ENCODE measurements at regions not wholly inside any gene's neighbourhood (a gene's known extent, or its start where the extent isn't known, plus 50 kb on each side); places are given as distances from the start of the nearest gene placed in this dataset.
"Not testable (repeated sequence)": the region's sequence is repeated elsewhere in the genome, so short reads cannot be mapped to it uniquely, and the experiment has no call there.

GRCh38 chr2:171266102-171266501 lies 105.4 kb upstream of the TLK1 start:
- no peak for DNase-seq (ENCODE audit: low read depth, low spot score)

DNA sequence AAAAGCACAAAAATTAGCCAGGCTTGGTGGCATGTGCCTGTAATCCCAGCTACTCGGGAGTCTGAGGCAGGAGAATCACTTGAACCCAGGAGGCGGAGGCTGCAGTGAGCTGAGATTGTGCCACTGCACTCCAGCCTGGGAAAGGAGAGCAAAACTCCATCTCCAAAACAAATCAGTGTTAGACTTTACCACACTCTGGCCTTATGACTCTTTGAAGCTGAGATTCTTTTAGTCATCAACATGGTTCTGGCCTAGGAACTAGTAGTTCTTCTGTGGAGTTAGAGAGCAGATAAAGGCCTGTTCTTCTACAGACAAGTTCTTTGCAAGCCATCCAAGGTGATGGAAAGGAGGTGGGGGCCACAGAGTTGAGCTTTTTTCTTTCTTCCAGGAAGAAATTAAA lies 100.8 kb upstream of the TLK1 start:
- DNase-seq (ENCODE audit: low read depth, low spot score) = not testable (repeated sequence)

- DNase-seq (ENCODE audit: low read depth, low spot score) = no peak
Measured at GRCh38 chr2:171260471-171261424, 100.1 kb upstream of the TLK1 start.

DNA sequence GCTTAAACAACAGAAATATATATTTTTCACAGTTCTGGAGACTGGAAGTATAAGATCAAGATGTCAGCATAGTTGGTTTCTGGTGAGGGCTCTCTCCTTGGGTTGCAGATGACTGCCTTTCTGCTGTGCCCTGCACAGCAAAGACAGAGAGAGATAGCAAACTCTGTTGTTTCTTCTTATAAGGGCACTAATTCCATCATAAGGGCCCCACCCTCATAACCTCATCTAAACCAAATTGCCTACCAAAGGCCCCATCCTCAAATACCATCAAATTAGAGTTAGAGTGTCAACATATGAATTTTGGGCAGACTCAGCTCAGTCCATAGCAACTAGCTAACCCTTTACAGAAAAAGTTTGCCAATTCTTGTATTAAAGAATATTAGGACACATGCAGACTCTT lies 94.0 kb upstream of the TLK1 start:
- no peak for DNase-seq (ENCODE audit: low read depth, low spot score)

DNA sequence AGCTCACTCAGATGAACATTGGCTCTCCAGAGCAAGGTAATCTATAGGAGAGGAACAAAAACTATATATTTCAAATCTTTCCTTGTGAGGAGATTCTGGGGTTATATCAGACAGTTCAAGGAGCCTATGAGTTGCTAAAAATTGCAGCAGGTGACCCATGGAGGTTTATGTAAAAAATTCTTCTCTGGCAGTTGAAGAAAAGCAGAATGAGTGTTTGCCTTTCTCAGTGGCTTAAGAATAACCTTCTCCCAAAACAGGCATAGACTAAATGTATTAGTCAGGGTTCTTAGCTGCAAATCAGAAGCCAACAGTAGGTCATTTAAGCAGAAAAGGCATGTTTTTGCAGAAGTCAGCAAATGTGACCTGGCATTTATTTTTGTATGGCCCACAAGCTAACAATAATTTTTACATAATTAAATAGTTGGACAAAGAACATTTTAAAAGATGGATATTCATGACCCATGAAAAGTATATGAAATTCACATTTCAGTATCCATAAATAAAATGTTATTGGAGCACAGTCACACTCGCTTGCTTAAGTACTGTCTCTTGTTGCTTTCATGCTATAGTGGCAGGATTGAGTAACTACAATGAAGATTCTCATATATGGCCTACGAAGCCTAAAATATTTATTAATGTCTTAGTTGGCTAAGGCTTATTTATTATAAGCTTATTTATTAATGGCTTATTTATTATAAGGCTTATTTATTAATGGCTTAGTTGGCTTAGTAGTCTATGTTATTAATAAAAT lies 93.4 kb upstream of the TLK1 start:
- DNase-seq (ENCODE audit: low read depth, low spot score) = no peak

- no peak for DNase-seq (ENCODE audit: low read depth, low spot score)
Measured at GRCh38 chr2:171253279-171253678, 92.6 kb upstream of the TLK1 start.

GRCh38 chr2:171249689-171250088 lies 89.0 kb upstream of the TLK1 start:
- DNase-seq (ENCODE audit: low read depth, low spot score) = no peak

GRCh38 chr2:171247741-171248662 lies 87.3 kb upstream of the TLK1 start:
- no peak for DNase-seq (ENCODE audit: low read depth, low spot score)

DNA sequence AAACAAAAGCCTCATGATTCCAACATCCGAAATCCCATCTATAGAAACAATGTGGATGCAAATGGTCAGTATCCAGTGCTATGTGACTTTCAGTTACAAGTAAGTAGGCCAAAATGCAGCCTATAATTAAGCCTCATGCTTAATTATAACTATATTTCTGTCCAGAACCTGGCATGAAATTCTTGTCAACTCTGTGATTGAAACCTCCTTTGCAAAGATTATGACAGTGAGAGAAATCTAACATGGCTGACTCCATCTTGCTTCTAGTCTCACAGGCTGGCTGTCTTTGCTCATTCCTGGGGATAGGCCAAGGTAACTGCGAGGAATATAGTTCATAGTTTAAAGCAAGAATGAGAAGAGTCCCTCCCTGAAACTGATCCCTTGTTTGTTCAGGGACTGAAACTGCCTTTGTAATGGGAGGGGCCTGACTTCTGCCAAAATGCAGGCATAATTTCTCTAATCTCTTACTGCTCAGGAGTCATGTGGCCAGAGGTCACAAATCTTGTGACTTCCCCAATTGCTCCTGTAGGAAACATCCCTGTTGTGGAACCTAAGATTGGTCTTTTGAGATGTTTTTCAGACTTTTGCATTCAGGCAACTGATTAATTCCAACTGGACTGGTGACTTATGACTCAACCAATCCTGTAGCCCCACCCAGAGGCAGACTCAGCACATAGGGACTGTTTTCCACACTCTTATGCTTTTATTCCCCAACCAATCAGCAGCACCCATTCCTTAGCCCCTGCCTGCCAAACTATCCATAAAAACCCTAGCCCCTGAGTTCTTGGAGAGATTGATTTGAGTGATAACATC lies 84.5 kb upstream of the TLK1 start:
- DNase-seq (ENCODE audit: low read depth, low spot score) = no peak

GRCh38 chr2:171244466-171244969 lies 83.8 kb upstream of the TLK1 start:
- no peak for DNase-seq (ENCODE audit: low read depth, low spot score)

DNA sequence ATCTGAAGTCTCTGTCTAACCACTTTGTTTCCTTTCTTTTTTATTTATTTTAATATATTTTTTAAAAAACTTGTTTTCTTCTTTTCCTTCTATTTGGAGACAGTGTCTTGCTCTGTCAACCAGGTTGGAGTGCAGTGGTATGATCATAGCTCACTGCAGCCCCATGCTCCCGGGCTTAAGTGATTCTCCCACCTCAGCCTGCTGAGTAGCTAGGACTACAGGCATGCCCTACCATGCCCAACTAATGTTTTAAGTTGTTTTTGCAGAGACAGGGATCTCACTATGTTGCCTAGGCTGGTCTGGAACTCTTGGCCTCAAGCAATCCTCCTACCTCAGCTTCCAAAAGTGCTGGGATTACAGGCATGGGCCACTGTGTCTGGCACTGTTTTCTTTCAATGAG lies 81.1 kb upstream of the TLK1 start:
- no peak for DNase-seq (ENCODE audit: low read depth, low spot score)

GRCh38 chr2:171238946-171239345 lies 78.3 kb upstream of the TLK1 start:
- DNase-seq (ENCODE audit: low read depth, low spot score) = no peak

GRCh38 chr2:171237751-171238505 lies 77.2 kb upstream of the TLK1 start:
- no peak for DNase-seq (ENCODE audit: low read depth, low spot score)

- peak; percentile 58 for DNase-seq (ENCODE audit: low read depth, low spot score)
Measured at GRCh38 chr2:171235262-171235881, 74.7 kb upstream of the TLK1 start.

DNA sequence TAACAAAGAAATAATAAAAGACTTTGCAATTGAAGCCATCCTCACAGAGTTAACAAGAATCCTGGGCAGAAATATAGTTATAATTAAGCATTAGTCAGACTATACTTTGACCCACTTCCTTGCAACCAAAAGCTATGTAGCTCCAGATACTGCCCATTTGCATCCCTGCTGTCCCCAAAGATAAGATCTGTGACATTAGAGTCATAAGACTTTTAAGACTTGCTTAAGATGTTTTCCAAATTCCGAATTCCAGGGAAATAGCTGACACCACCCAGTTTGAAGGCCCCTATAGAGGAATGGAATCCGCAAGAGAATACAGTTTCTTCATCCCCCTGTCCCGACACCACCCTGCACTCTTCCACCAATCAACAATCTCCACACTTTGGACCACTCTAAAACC lies 69.5 kb upstream of the TLK1 start:
- DNase-seq (ENCODE audit: low read depth, low spot score) = no peak

DNA sequence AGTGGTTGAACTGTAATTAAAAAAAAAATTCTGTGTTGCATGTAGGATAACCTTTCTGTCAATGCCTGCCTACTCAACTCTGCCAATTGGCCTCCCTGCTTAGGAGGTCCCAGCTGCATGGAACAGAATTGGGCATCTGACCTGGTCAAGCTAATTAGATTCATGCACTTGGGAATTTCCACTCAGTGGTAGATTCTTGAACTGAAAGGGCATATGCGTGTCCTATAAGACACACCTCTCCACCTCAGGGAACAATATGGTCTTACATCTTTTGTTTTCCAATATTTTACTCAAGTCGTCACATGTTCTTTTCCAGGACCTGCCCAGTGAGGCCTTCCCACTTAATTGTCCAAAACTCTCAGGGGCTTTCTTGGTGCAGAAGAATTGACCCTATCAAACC lies 68.1 kb upstream of the TLK1 start:
- DNase-seq (ENCODE audit: low read depth, low spot score) = no peak

DNA sequence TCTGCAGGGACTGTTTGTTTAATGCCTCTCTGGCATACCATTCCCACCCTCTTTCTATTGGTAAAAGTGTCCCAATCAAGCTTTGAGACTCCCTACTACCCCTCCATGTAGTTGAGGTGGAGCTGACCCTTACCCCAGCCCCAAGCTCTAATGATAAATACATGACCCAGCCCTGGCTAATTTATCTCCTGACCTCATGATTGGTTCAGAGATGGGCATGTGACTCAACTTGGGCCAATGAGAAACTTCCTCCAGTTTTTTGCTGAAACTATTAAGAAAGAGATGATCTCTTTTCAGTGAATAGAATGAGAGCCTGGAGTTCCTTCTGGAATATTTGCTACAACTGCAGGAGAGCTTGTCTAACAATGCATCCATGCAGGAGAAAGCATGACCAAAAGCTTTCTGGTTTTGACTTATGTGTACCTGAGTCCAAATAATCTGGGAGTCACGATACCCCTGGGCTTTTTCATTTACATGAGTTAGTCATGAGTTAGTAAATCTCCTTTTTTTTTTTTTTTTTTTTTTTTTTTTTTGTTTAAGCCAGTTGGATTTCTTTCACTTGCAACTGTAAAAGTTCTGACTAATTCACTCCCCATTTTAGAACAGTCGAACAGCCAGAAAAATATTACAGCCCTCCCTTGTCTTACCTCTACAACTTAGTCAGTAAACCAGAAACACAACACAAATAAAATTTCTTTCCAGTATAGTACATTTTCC lies 66.5 kb upstream of the TLK1 start:
- no peak for DNase-seq (ENCODE audit: low read depth, low spot score)

GRCh38 chr2:171226461-171226860 lies 65.8 kb upstream of the TLK1 start:
- DNase-seq (ENCODE audit: low read depth, low spot score) = no peak

DNA sequence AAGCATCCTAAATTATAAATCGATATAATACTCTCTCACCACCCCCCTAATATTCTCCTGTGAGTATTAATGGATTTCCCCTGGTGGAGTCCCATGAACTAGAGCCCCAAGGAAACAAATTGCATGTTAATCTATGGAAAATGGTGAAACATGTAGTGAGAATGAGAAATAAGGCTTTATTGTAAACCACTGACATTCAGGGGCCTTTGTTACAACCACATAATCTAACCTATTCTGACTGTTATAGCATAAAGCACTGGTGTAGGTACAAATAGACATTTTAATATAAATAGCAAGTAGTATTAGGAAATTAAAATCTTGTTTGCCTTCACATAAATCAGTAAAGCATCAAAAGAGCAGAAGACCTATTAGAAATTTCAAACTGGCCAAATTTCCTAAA lies 65.3 kb upstream of the TLK1 start:
- DNase-seq (ENCODE audit: low read depth, low spot score) = no peak

Measured in ELF-1 (cell line).